Progenitor cell of endocrine pancreas (in vitro differentiated cells): ENCODE measurements at regions not wholly inside any gene's neighbourhood (a gene's known extent, or its start where the extent isn't known, plus 50 kb on each side); places are given as distances from the start of the nearest gene placed in this dataset.
"Not testable (repeated sequence)": the region's sequence is repeated elsewhere in the genome, so short reads cannot be mapped to it uniquely, and the experiment has no call there.

Experiments used
- DNase-seq: peaks from one replicate; pipeline ENCODE4 v3.0.0; 2021; ENCODE audit warnings: low spot score; ENCODE audit not compliant: unreplicated experiment
- H3K27ac Mint-ChIP-seq: 2 replicates; pipeline ENCODE4 v1.8.0; 2021; ENCODE audit warnings: mild to moderate bottlenecking, moderate library complexity, mixed read lengths
- H3K27me3 Mint-ChIP-seq: 2 replicates; pipeline ENCODE4 v1.8.0; 2021; ENCODE audit warnings: mixed read lengths
- H3K36me3 Mint-ChIP-seq: 2 replicates; pipeline ENCODE4 v1.8.0; 2022; ENCODE audit warnings: mixed read lengths; ENCODE audit not compliant: insufficient read depth
- H3K4me1 Mint-ChIP-seq: 2 replicates; pipeline ENCODE4 v1.8.0; 2021; ENCODE audit warnings: low read depth, mixed read lengths
- H3K4me3 Mint-ChIP-seq: 2 replicates; pipeline ENCODE4 v1.8.0; 2021; ENCODE audit warnings: low read depth, mild to moderate bottlenecking, moderate library complexity, mixed read lengths
- H3K9me3 Mint-ChIP-seq: 2 replicates; pipeline ENCODE4 v1.8.0; 2021; ENCODE audit warnings: low read depth, mixed read lengths
- CTCF ChIP-seq: fragments of 200-600 bp; sonication (generic); IDR thresholded peaks from one replicate; pipeline ENCODE4 v1.5.0; 2021; ENCODE audit warnings: antibody characterized with exemption, mild to moderate bottlenecking; ENCODE audit not compliant: unreplicated experiment

- DNase-seq: no peak
- Mint-ChIP-seq H3K36me3 (no peaks in the 10 kb centered on the region), H3K4me3 (peak overlapping the region; percentile 64), H3K27ac (no peak overlapping the region), H3K9me3 (no peaks in the 10 kb centered on the region), H3K27me3 (peaks cover 44% of the 10 kb centered on the region), H3K4me1 (no peaks in the 10 kb centered on the region)
- TF ChIP-seq CTCF: no peak
Measured at GRCh38 chr3:125767641-125768040, 172.3 kb upstream of the OSBPL11 start.

- H3K4me1 Mint-ChIP-seq, DNase-seq, H3K9me3 Mint-ChIP-seq, H3K27ac Mint-ChIP-seq, H3K36me3 Mint-ChIP-seq, H3K4me3 Mint-ChIP-seq: not testable (repeated sequence)
- H3K27me3 Mint-ChIP-seq: peaks cover 39% of the 10 kb centered on the region
Measured at GRCh38 chr3:125768821-125769220, 173.5 kb upstream of the OSBPL11 start.

- H3K27me3 Mint-ChIP-seq: peaks cover 19% of the 10 kb centered on the region
- DNase-seq, H3K27ac Mint-ChIP-seq, H3K36me3 Mint-ChIP-seq, H3K4me1 Mint-ChIP-seq, H3K9me3 Mint-ChIP-seq, H3K4me3 Mint-ChIP-seq: not testable (repeated sequence)
Measured at GRCh38 chr3:125771506-125771905, 176.2 kb upstream of the OSBPL11 start.

- H3K4me1 Mint-ChIP-seq, H3K9me3 Mint-ChIP-seq, H3K27ac Mint-ChIP-seq, H3K4me3 Mint-ChIP-seq, H3K27me3 Mint-ChIP-seq, DNase-seq, H3K36me3 Mint-ChIP-seq: not testable (repeated sequence)
Measured at GRCh38 chr3:125774433-125775034, 179.2 kb upstream of the OSBPL11 start.

- not testable (repeated sequence) for H3K27ac Mint-ChIP-seq, H3K4me1 Mint-ChIP-seq, H3K9me3 Mint-ChIP-seq, DNase-seq, H3K4me3 Mint-ChIP-seq, H3K27me3 Mint-ChIP-seq, H3K36me3 Mint-ChIP-seq
Measured at GRCh38 chr3:125775106-125775505, 179.8 kb upstream of the OSBPL11 start.

GRCh38 chr3:125775606-125776294, 180.5 kb upstream of the OSBPL11 start:
- not testable (repeated sequence) for H3K4me1 Mint-ChIP-seq, H3K27me3 Mint-ChIP-seq, DNase-seq, H3K27ac Mint-ChIP-seq, H3K9me3 Mint-ChIP-seq, H3K4me3 Mint-ChIP-seq, H3K36me3 Mint-ChIP-seq

- DNase-seq, H3K9me3 Mint-ChIP-seq, H3K4me1 Mint-ChIP-seq, H3K4me3 Mint-ChIP-seq, H3K27ac Mint-ChIP-seq, H3K27me3 Mint-ChIP-seq, H3K36me3 Mint-ChIP-seq: not testable (repeated sequence)
Measured at GRCh38 chr3:125779276-125779675, 184.0 kb upstream of the OSBPL11 start.

GRCh38 chr3:125779918-125780317, 184.6 kb upstream of the OSBPL11 start:
- not testable (repeated sequence) for H3K4me3 Mint-ChIP-seq, H3K9me3 Mint-ChIP-seq, H3K27me3 Mint-ChIP-seq, H3K4me1 Mint-ChIP-seq, H3K27ac Mint-ChIP-seq, H3K36me3 Mint-ChIP-seq, DNase-seq

GRCh38 chr3:125781678-125782077, 186.4 kb upstream of the OSBPL11 start:
- DNase-seq, H3K27ac Mint-ChIP-seq, H3K4me1 Mint-ChIP-seq, H3K36me3 Mint-ChIP-seq, H3K27me3 Mint-ChIP-seq, H3K9me3 Mint-ChIP-seq, H3K4me3 Mint-ChIP-seq: not testable (repeated sequence)

GRCh38 chr3:125790312-125790711, 178.7 kb upstream of the ROPN1B start:
- H3K27me3 Mint-ChIP-seq, H3K36me3 Mint-ChIP-seq, H3K27ac Mint-ChIP-seq, H3K4me1 Mint-ChIP-seq, H3K4me3 Mint-ChIP-seq, H3K9me3 Mint-ChIP-seq, DNase-seq: not testable (repeated sequence)

- not testable (repeated sequence) for H3K4me1 Mint-ChIP-seq, H3K9me3 Mint-ChIP-seq, H3K36me3 Mint-ChIP-seq, H3K4me3 Mint-ChIP-seq, H3K27ac Mint-ChIP-seq, H3K27me3 Mint-ChIP-seq, DNase-seq
Measured at GRCh38 chr3:125791021-125791420, 178.0 kb upstream of the ROPN1B start.

GRCh38 chr3:125810010-125810409, 159.0 kb upstream of the ROPN1B start:
- H3K4me1 Mint-ChIP-seq, H3K36me3 Mint-ChIP-seq, H3K27ac Mint-ChIP-seq, H3K4me3 Mint-ChIP-seq, H3K27me3 Mint-ChIP-seq, DNase-seq: not testable (repeated sequence)
- peaks cover 57% of the 10 kb centered on the region for H3K9me3 Mint-ChIP-seq
